ENCODE measurements at regions not wholly inside any gene's neighbourhood (a gene's known extent, or its start where the extent isn't known, plus 50 kb on each side); places are given as distances from the start of the nearest gene placed in this dataset.

GRCh38 chr14:65936342-65936975, 523.9 kb downstream of the FUT8 start (continued):
- TF ChIP-seq, protein P1, sequence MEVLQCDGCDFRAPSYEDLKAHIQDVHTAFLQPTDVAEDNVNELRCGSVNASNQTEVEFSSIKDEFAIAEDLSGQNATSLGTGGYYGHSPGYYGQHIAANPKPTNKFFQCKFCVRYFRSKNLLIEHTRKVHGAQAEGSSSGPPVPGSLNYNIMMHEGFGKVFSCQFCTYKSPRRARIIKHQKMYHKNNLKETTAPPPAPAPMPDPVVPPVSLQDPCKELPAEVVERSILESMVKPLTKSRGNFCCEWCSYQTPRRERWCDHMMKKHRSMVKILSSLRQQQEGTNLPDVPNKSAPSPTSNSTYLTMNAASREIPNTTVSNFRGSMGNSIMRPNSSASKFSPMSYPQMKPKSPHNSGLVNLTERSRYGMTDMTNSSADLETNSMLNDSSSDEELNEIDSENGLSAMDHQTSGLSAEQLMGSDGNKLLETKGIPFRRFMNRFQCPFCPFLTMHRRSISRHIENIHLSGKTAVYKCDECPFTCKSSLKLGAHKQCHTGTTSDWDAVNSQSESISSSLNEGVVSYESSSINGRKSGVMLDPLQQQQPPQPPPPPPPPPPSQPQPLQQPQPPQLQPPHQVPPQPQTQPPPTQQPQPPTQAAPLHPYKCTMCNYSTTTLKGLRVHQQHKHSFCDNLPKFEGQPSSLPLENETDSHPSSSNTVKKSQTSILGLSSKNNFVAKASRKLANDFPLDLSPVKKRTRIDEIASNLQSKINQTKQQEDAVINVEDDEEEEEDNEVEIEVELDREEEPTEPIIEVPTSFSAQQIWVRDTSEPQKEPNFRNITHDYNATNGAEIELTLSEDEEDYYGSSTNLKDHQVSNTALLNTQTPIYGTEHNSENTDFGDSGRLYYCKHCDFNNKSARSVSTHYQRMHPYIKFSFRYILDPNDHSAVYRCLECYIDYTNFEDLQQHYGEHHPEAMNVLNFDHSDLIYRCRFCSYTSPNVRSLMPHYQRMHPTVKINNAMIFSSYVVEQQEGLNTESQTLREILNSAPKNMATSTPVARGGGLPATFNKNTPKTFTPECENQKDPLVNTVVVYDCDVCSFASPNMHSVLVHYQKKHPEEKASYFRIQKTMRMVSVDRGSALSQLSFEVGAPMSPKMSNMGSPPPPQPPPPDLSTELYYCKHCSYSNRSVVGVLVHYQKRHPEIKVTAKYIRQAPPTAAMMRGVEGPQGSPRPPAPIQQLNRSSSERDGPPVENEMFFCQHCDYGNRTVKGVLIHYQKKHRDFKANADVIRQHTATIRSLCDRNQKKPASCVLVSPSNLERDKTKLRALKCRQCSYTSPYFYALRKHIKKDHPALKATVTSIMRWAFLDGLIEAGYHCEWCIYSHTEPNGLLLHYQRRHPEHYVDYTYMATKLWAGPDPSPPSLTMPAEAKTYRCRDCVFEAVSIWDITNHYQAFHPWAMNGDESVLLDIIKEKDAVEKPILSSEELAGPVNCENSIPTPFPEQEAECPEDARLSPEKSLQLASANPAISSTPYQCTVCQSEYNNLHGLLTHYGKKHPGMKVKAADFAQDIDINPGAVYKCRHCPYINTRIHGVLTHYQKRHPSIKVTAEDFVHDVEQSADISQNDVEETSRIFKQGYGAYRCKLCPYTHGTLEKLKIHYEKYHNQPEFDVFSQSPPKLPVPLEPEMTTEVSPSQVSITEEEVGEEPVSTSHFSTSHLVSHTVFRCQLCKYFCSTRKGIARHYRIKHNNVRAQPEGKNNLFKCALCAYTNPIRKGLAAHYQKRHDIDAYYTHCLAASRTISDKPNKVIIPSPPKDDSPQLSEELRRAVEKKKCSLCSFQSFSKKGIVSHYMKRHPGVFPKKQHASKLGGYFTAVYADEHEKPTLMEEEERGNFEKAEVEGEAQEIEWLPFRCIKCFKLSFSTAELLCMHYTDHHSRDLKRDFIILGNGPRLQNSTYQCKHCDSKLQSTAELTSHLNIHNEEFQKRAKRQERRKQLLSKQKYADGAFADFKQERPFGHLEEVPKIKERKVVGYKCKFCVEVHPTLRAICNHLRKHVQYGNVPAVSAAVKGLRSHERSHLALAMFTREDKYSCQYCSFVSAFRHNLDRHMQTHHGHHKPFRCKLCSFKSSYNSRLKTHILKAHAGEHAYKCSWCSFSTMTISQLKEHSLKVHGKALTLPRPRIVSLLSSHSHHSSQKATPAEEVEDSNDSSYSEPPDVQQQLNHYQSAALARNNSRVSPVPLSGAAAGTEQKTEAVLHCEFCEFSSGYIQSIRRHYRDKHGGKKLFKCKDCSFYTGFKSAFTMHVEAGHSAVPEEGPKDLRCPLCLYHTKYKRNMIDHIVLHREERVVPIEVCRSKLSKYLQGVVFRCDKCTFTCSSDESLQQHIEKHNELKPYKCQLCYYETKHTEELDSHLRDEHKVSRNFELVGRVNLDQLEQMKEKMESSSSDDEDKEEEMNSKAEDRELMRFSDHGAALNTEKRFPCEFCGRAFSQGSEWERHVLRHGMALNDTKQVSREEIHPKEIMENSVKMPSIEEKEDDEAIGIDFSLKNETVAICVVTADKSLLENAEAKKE (CRISPR knock-in tag; IDR thresholded peaks at IDR 0.05), result no peak
- TF ChIP-seq ZNF331 (CRISPR knock-in tag; IDR thresholded peaks at IDR 0.05; ENCODE audit: low read depth) (no peak), STAT1 (IDR thresholded peaks at IDR 0.05; ENCODE audit: unreplicated experiment) (no peak), CREB1 (CRISPR knock-in tag; IDR thresholded peaks at IDR 0.05; ENCODE audit: low read depth) (no peak), NANOG (IDR thresholded peaks at IDR 0.05; ENCODE audit: borderline replicate concordance) (no peak), ETS1 (IDR thresholded peaks at IDR 0.05) (no peak), EZH2phosphoT487 (IDR thresholded peaks at IDR 0.05; ENCODE audit: unreplicated experiment) (no peak)
- TF ChIP-seq, protein P2, sequence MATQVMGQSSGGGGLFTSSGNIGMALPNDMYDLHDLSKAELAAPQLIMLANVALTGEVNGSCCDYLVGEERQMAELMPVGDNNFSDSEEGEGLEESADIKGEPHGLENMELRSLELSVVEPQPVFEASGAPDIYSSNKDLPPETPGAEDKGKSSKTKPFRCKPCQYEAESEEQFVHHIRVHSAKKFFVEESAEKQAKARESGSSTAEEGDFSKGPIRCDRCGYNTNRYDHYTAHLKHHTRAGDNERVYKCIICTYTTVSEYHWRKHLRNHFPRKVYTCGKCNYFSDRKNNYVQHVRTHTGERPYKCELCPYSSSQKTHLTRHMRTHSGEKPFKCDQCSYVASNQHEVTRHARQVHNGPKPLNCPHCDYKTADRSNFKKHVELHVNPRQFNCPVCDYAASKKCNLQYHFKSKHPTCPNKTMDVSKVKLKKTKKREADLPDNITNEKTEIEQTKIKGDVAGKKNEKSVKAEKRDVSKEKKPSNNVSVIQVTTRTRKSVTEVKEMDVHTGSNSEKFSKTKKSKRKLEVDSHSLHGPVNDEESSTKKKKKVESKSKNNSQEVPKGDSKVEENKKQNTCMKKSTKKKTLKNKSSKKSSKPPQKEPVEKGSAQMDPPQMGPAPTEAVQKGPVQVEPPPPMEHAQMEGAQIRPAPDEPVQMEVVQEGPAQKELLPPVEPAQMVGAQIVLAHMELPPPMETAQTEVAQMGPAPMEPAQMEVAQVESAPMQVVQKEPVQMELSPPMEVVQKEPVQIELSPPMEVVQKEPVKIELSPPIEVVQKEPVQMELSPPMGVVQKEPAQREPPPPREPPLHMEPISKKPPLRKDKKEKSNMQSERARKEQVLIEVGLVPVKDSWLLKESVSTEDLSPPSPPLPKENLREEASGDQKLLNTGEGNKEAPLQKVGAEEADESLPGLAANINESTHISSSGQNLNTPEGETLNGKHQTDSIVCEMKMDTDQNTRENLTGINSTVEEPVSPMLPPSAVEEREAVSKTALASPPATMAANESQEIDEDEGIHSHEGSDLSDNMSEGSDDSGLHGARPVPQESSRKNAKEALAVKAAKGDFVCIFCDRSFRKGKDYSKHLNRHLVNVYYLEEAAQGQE (IDR thresholded peaks at IDR 0.05; ENCODE audit: unreplicated experiment), result no peak
